Spleen (tissue), 7 donors: ENCODE measurements at regions not wholly inside any gene's neighbourhood (a gene's known extent, or its start where the extent isn't known, plus 50 kb on each side); places are given as distances from the start of the nearest gene placed in this dataset.

Experiments used
- CTCF ChIP-seq, 11 experiments: fragments of 200-600 bp in 7 of 11; fragments of 450-650 bp in 4 of 11; sonication (generic) in 4 of 11; IDR thresholded peaks in 8 of 11; conservative IDR thresholded peaks in 3 of 11; 1 replicate in 7 of 11; 2 replicates in 4 of 11; pipeline versions ENCODE4 v1.4.0 to v1.8.0; 2016 to 2021; ENCODE audit warnings: antibody characterized with exemption in 11 of 11, inconsistent platforms in 4 of 11, mild to moderate bottlenecking in 1 of 11
- POLR2AphosphoS5 ChIP-seq, 3 donors: sonication (generic); formaldehyde crosslinking; IDR thresholded peaks; one replicate each; pipeline ENCODE4 v1.5.1; 2017; ENCODE audit warnings: antibody characterized with exemption in 3 of 3
- donor health status: DM: no; HTN: no; CAD: no; lungs with moderate emphysema.
- donor health status: DM: no; HTN: no; CAD: no.
- donor health status: DM: no; HTN: no; CAD: no.

- no peak for TF ChIP-seq CTCF (IDR thresholded peaks at IDR 0.05 in 8 of 11, conservative IDR thresholded peaks at IDR 0.05 in 3 of 11)
- peak in 1 of 3 donors; percentile 12 for TF ChIP-seq POLR2AphosphoS5 (IDR thresholded peaks at IDR 0.05)
These were observed 355.8 kb downstream of the MEIS1 start for GRCh38 chr2:66790651-66791181.
